Activated naive CD8-positive, alpha-beta T cell treated with anti-CD3 and anti-CD28 coated beads, Interleukin-2, amount 10 ng/mL, durations not matched to agents 7 days and 5 days (primary cell): ENCODE measurements at regions not wholly inside any gene's neighbourhood (a gene's known extent, or its start where the extent isn't known, plus 50 kb on each side); places are given as distances from the start of the nearest gene placed in this dataset.

Experiments used
- ATAC-seq: fragments of 150-1000 bp; cut with Tn5 transposase; one replicate; pipeline ENCODE4 v1.10.0; 2021; ENCODE audit warnings: low read depth, moderate library complexity
- POLR2A ChIA-PET: fragments of 350-600 bp; sonication (Branson Sonifier 250); formaldehyde crosslinking; loops from one replicate; lab custom pipeline; 2021; ENCODE audit warnings: antibody characterized with exemption; lab: Charles Lee
- DNase-seq: peaks from one replicate; pipeline ENCODE4 v3.0.0; 2021
- H3K27ac Mint-ChIP-seq: one replicate; pipeline ENCODE4 v1.8.0; 2022; ENCODE audit warnings: mild to moderate bottlenecking, mixed read lengths
- H3K27me3 Mint-ChIP-seq: one replicate; pipeline ENCODE4 v1.8.0; 2022; ENCODE audit warnings: mild to moderate bottlenecking, moderate library complexity, mixed read lengths
- H3K36me3 Mint-ChIP-seq: one replicate; pipeline ENCODE4 v1.8.0; 2021; ENCODE audit warnings: mild to moderate bottlenecking, mixed read lengths
- H3K4me1 Mint-ChIP-seq: one replicate; pipeline ENCODE4 v1.8.0; 2021; ENCODE audit warnings: mixed read lengths
- H3K4me3 Mint-ChIP-seq: one replicate; pipeline ENCODE4 v1.8.0; 2022; ENCODE audit warnings: mild to moderate bottlenecking, moderate library complexity, mixed read lengths
- H3K9me3 Mint-ChIP-seq: one replicate; pipeline ENCODE4 v1.8.0; 2021; ENCODE audit warnings: mixed read lengths

DNA sequence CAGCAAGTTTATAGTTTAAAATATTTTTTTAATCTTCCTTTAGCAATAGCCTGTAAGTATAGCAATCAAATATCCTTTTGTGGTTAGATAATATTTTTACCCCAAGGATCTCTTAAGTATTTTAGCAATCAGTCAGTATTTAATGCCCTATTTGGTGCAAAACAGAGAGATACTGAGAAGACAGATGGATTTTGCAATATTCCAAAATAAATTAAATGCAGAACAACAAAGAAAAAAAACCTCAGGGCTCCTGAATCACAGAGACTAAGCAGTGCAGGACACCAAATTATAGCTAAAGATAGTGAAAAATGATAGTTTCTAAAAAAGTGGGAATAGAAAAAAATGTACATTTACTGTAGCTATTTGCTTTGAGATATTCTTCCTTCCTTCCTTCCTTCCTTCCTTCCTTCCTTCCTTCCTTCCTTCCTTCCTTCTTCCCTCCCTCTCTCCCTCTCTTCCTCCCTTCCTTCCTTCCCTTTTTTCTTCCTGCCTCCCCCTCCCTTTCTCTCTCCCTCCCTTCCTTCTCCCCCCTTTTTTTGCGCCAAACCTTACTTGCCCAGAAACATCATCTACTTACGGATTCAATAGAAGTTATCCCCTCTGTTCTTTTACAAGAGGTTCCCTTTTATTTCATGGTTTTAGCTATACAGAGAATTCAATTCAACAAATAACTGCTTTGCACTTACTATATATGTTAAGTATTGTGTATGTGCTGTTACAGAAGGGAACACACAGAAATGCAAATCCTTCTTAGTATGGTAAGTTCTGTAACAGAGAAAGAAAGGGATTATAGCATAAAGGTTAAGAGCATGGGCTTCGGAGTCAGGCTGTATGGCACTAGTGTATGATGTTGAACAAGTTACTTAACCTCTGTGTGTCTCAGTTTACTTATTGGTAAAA lies 219.0 kb downstream of the CPE start:
- POLR2A ChIA-PET = no interaction called here
- DNase-seq (no peak), ATAC-seq (no peak)
- Mint-ChIP-seq H3K9me3 (no peaks in the 10 kb centered on the region), H3K36me3 (no peaks in the 10 kb centered on the region), H3K4me3 (no peak overlapping the region), H3K27ac (no peak overlapping the region), H3K4me1 (no peaks in the 10 kb centered on the region), H3K27me3 (no peaks in the 10 kb centered on the region)

DNA sequence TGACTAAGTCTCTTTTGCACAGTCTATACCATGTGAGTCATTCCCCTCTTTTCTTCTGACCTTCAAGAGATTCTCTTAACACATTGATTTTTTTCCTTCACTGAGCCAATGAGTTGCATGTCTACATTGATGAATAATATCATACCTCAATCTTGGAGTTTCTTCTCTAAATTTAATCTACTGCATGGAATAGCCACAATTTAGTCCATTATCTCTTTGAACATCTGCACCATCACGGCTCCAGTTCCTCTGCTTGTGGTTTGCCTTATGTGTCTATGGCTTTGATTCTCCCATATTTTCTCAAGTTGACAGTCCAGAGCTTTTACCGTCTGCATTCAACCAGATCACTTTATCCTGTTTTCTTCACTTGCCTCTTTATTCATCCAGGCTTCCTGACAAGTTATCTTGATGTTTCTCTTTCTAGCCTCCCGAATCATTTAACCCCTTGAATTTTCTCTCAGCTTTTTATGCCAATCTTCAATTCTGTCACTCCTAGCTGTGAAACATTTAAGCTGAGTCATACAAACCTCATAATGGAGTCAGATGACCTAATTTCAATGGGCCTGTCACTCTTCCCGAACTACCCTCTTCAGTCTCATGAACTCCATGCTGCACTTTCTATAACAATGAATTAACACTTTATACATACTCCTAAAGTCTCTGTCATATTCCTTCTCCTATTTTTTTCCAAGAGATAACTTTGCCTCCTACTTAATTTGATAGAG lies 222.3 kb downstream of the CPE start:
- H3K4me1 Mint-ChIP-seq = no peaks in the 10 kb centered on the region
- H3K27me3 Mint-ChIP-seq = no peaks in the 10 kb centered on the region
- no peaks in the 10 kb centered on the region for H3K36me3 Mint-ChIP-seq
- DNase-seq (no peak), ATAC-seq (no peak)
- POLR2A ChIA-PET = no interaction called here
- no peak overlapping the region for H3K4me3 Mint-ChIP-seq
- H3K27ac Mint-ChIP-seq = no peak overlapping the region
- no peaks in the 10 kb centered on the region for H3K9me3 Mint-ChIP-seq

DNA sequence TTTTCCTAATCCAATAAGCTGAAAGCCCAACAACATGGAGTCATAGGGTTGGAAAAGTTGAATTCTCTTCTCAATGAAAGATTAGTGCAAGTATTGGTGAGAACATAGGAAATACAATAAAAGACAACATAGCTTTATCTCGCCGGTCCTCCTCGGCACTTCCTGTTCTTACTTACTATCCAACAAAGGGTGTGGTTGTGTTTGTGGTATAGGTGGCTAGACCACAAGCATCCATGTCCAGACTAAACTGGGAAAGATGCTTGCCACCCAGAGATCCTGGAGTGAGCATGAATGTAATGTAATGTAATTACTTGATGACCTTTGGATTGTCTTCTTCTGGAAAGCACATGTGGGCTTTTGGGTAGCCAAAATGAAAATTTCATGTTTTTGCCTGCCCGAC lies 223.8 kb downstream of the CPE start:
- POLR2A ChIA-PET = no interaction called here
- H3K9me3 Mint-ChIP-seq = no peaks in the 10 kb centered on the region
- H3K27me3 Mint-ChIP-seq = no peaks in the 10 kb centered on the region
- no peaks in the 10 kb centered on the region for H3K36me3 Mint-ChIP-seq
- no peak overlapping the region for H3K27ac Mint-ChIP-seq
- no peak overlapping the region for H3K4me3 Mint-ChIP-seq
- H3K4me1 Mint-ChIP-seq = no peaks in the 10 kb centered on the region
- ATAC-seq (no peak), DNase-seq (no peak)

DNA sequence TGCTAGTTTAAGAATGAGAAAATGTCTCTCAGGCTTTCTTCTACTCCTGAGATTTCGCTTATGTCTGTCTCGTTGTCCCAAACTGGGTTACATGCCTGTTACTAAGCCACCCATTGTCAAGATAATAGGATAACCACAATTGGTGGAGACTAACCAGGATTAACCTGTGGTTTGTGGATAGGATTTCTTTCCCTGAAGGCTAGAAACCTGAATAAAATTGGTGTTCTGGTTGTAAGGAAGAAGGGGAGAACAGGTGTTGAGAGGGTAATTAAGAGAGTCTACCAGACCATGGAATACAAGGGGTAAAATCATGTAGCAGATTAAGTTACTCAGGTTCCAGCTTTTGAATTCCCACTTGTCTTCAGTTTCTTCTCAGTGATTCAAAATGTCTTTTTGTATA lies 225.4 kb downstream of the CPE start:
- Mint-ChIP-seq H3K4me1 (no peaks in the 10 kb centered on the region), H3K4me3 (no peak overlapping the region), H3K36me3 (no peaks in the 10 kb centered on the region), H3K27me3 (no peaks in the 10 kb centered on the region), H3K9me3 (no peaks in the 10 kb centered on the region), H3K27ac (no peak overlapping the region)
- POLR2A ChIA-PET = no interaction called here
- DNase-seq (no peak), ATAC-seq (no peak)

DNA sequence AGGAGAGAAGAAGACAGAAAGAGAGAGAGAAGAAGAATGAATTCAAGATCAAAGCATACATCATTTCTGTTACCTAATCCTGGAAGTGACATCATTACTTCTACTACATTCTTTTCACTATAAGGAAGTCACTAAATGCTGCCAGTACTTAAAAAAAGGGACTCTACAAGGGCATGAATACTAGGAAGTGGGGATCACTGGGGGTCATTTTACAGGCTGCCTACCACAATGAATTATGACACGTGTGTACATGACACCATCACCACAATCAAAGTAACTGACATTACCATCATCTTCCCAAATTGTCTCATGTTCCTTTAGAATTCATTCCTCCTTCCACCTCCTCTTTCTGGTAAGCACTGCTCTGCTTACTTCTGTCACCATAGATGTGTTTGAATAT lies 227.0 kb downstream of the CPE start:
- Mint-ChIP-seq H3K4me3 (no peak overlapping the region), H3K27ac (no peak overlapping the region), H3K9me3 (no peaks in the 10 kb centered on the region), H3K27me3 (no peaks in the 10 kb centered on the region), H3K4me1 (peaks cover 1% of the 10 kb centered on the region), H3K36me3 (no peaks in the 10 kb centered on the region)
- POLR2A ChIA-PET = no interaction called here
- DNase-seq (no peak), ATAC-seq (no peak)

DNA sequence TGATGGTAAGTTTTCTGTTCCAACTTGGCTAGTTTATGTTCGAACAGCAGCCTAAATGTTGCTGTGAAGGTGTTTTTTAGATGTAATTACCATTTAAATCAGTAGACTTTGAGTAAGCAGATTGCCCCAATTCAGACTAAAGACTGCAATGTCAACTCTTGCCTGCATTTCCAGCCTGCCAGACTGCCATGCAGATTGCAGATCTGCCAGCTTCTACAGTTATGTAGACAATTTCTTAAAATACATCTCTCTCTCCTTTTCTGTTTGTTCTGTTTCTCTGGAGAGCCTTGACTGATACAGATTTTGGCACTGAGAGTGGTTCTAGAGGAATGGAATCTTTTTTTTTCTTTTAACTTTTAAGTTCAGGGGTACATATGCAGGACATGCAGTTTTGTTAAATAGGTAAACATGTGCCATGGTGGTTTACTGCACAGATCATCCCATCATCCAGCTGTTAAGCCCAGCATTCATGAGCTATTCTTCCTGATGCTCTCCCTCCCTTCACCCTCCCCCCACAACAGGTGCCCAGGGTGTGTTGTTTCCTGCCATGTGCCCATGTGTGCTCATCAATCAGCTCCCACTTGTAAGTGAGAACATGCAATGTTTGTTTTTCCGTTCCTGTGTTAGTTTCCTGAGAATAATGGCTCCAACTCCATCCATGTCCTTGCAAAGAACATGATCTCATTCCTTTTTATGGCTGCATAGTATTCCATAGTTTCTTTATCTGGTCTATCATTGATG lies 227.8 kb downstream of the CPE start:
- H3K27ac Mint-ChIP-seq = no peak overlapping the region
- no peaks in the 10 kb centered on the region for H3K36me3 Mint-ChIP-seq
- POLR2A ChIA-PET = no interaction called here

DNA sequence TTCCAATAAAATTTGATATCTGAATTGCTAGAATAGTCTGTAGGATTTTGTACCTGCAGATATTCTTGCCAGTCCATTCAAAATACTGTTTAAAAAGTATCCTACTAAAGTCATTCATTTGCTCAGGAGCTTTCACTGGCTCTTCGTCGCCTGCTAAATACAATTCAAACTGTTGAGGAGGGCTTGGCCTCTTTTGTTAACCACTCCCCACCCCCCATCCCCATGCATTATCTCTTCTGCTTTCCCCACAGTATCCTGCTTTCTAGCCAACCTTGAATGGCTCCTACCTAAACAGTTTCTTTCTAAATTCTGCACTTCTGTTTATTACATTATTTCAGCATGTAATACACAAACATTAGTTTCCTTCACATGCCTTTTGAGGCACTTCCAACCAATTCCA lies 230.8 kb downstream of the CPE start:
- H3K9me3 Mint-ChIP-seq = no peaks in the 10 kb centered on the region
- H3K27ac Mint-ChIP-seq = no peak overlapping the region
- H3K4me1 Mint-ChIP-seq = peaks cover 7% of the 10 kb centered on the region
- no peak for ATAC-seq
- DNase-seq = no peak
- H3K27me3 Mint-ChIP-seq = no peaks in the 10 kb centered on the region
- H3K36me3 Mint-ChIP-seq = no peaks in the 10 kb centered on the region
- H3K4me3 Mint-ChIP-seq = no peak overlapping the region
- POLR2A ChIA-PET = no interaction called here

More for the DNA sequence above, 227.8 kb downstream of the CPE start:
- no peak overlapping the region for H3K4me3 Mint-ChIP-seq
- no peak for ATAC-seq
- no peaks in the 10 kb centered on the region for H3K9me3 Mint-ChIP-seq
- H3K4me1 Mint-ChIP-seq = peaks cover 2% of the 10 kb centered on the region
- no peaks in the 10 kb centered on the region for H3K27me3 Mint-ChIP-seq
- DNase-seq = no peak

DNA sequence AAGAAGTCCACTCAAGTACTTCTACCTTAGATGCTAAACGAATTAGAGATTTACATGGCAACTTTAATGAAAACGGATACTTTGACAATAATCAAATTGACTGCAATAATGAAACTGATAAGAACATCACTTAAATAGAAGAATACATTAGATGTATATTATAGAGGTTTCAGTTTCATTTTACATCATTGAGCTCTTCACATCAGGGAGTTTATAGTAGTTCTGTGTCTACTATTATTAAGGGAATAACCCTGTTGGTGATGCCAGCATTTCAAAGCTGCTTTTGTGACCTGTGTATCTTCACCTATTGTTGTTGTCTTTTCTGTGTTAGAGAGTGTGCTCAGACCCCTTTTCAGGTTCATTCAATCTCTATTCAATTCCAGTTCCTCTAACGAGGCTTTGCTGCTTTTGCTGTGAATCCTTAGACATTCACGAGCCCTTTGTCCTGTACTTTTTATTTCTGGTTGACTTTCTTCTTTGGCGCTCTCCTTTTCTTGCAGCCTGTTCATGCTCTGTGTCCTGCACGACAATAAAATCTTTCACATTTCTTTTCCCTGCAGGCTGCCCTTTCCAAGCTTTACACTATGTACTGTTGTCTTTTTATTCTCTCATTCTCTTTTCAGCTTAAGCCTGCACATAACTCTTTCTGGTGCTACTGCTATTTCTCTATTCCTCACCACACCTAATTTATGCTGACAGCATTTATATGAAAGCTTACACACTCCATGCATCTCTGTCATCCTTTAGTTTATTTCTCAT lies 232.1 kb downstream of the CPE start:
- Mint-ChIP-seq H3K4me3 (peak overlapping the region; percentile 26), H3K9me3 (no peaks in the 10 kb centered on the region), H3K27me3 (no peaks in the 10 kb centered on the region), H3K27ac (no peak overlapping the region), H3K4me1 (peaks cover 7% of the 10 kb centered on the region), H3K36me3 (no peaks in the 10 kb centered on the region)
- DNase-seq (no peak), ATAC-seq (no peak)
- POLR2A ChIA-PET = no interaction called here

DNA sequence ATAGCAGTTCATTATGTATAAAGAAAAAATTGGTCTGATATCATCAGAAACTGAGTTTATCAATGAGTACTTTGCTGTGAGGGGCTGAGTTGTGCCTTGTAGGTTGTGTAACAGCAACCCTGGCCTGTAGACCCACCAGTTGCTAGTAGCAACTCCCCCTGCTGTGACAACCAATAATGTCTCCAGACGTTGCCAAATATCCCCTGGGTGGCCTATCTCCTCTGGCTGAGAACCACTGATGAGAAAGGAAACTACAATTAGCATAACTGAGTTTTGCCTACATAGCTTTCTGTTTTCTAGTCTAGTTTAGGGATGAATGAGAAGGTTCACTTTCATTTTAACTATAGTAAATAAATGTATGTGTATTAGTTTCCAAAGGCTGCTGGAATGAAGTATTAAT lies 234.1 kb downstream of the CPE start:
- DNase-seq (no peak), ATAC-seq (no peak)
- Mint-ChIP-seq H3K4me3 (no peak overlapping the region), H3K4me1 (peaks cover 7% of the 10 kb centered on the region), H3K9me3 (no peaks in the 10 kb centered on the region), H3K36me3 (no peaks in the 10 kb centered on the region), H3K27ac (no peak overlapping the region), H3K27me3 (no peaks in the 10 kb centered on the region)
- POLR2A ChIA-PET = no interaction called here

DNA sequence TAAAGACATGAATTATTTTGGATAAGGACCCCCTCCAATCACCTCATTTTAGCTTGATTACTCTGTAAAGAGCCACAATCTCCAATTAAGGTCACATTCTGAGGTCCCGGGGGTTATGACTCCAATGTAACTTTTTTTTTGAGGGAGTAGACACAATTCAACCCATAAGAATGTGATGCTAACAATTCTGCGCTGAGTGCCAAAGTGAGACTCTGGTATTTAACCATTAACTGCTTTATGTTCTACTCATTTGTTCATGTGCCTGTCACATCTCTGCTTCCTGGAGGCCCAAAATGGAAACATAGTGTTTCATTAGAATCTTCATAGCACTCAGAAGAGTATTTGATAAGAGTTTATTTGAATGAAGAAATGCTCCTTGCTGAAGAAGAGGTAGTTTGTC lies 234.8 kb downstream of the CPE start:
- Mint-ChIP-seq H3K9me3 (no peaks in the 10 kb centered on the region), H3K27me3 (no peaks in the 10 kb centered on the region), H3K27ac (no peak overlapping the region), H3K36me3 (no peaks in the 10 kb centered on the region), H3K4me1 (peaks cover 7% of the 10 kb centered on the region), H3K4me3 (no peak overlapping the region)
- no peak for DNase-seq
- POLR2A ChIA-PET = no interaction called here
- ATAC-seq = no peak

DNA sequence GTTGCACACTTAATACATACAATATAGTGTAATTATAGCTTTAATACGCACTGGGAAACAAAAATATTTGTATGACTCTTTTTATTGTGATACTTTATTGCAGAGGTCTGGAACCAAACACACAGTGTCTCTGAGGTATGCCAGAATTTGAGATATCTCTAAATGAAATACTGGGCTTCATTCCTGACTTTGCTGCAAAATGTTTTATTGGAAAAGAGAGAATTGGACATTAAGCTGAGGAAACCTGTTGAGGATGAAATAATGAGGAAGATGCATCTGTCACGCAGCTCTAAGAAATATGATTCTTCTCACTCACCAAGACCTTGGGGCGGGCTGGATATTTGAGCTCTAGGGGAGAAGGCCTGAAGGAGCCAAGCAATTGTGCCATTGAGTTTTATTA lies 242.1 kb downstream of the CPE start:
- DNase-seq (no peak), ATAC-seq (no peak)
- Mint-ChIP-seq H3K4me1 (no peaks in the 10 kb centered on the region), H3K27me3 (peaks cover 2% of the 10 kb centered on the region), H3K27ac (no peak overlapping the region), H3K9me3 (no peaks in the 10 kb centered on the region), H3K36me3 (no peaks in the 10 kb centered on the region), H3K4me3 (no peak overlapping the region)
- POLR2A ChIA-PET = no interaction called here

DNA sequence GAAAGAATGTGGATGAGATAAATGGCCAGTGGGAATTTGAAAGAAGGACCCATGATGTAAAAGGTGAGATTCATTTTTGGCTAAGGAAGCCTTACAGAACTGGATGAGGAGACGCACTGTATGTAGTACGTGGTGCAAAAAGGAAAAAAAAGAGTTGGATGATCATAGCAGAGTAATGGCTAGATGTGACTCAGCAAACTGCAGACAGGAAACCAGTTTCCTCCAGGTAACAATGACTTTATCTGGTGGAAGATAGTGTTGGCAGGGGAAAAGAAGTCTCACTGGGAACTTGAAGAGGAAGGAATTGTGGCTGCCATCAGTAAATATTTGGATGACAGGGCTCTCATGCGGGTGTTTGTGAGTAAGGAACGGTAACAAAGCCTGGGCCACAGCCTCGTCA lies 243.2 kb downstream of the CPE start:
- POLR2A ChIA-PET = no interaction called here
- no peak overlapping the region for H3K27ac Mint-ChIP-seq
- no peaks in the 10 kb centered on the region for H3K4me1 Mint-ChIP-seq
- no peak overlapping the region for H3K4me3 Mint-ChIP-seq
- peaks cover 2% of the 10 kb centered on the region for H3K27me3 Mint-ChIP-seq
- no peaks in the 10 kb centered on the region for H3K36me3 Mint-ChIP-seq
- no peak for DNase-seq
- no peak for ATAC-seq
- no peaks in the 10 kb centered on the region for H3K9me3 Mint-ChIP-seq

DNA sequence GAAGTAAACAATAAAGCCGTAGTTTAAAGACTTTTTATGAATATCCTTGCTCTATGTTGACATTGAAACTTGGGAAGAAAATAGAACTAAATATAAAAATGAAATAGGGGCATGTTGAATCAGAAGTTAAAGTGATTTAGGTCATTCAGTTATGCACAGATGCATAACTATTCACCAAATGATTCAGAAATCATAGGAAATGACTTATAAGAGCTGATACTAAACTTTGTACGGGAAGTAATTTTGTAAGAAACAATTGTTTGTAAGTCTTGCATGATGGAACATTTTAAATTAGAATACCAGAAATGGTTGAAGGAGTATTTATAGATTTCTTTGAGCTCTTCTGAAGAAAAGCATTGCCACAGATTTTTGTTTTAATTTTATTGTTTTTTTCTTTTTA lies 246.5 kb downstream of the CPE start:
- Mint-ChIP-seq H3K4me3 (no peak overlapping the region), H3K9me3 (no peaks in the 10 kb centered on the region), H3K27me3 (peaks cover 2% of the 10 kb centered on the region), H3K27ac (no peak overlapping the region), H3K36me3 (no peaks in the 10 kb centered on the region), H3K4me1 (no peaks in the 10 kb centered on the region)
- DNase-seq = no peak
- ATAC-seq = no peak
- POLR2A ChIA-PET = no interaction called here
